GM19025 (cell line): ENCODE measurements at regions not wholly inside any gene's neighbourhood (a gene's known extent, or its start where the extent isn't known, plus 50 kb on each side); places are given as distances from the start of the nearest gene placed in this dataset.
A peak's percentile ranks its signal among the peaks of the same experiment; 100 is the strongest.
"Not testable (repeated sequence)": the region's sequence is repeated elsewhere in the genome, so short reads cannot be mapped to it uniquely, and the experiment has no call there.

Experiments
- ATAC-seq: cut with Tn5 transposase; IDR thresholded peaks from one replicate; pipeline ENCODE4 v1.9.1; 2021; ENCODE audit warnings: mild to moderate bottlenecking, low read depth, moderate library complexity; ENCODE audit not compliant: unreplicated experiment

DNA sequence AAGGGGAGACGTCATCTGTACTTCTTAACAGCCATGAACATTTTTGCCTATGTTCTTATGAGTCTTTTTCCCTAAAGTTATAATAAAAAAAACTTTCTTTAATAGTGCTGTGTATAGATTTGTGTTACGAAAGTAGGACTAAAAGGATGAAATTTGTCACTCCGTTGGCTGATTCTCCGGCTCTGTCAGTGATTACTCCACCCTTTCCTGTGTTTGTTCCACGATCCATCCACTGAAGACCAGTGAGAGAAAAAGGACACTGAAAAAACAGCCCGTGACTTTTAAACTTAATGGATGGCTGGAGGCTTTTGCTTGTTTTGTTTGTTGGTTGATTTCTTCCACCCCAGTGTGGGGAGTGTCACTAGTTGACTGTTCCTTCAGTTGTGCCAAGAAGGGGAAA lies 232.0 kb upstream of the NOX3 start:
- no peak for ATAC-seq

DNA sequence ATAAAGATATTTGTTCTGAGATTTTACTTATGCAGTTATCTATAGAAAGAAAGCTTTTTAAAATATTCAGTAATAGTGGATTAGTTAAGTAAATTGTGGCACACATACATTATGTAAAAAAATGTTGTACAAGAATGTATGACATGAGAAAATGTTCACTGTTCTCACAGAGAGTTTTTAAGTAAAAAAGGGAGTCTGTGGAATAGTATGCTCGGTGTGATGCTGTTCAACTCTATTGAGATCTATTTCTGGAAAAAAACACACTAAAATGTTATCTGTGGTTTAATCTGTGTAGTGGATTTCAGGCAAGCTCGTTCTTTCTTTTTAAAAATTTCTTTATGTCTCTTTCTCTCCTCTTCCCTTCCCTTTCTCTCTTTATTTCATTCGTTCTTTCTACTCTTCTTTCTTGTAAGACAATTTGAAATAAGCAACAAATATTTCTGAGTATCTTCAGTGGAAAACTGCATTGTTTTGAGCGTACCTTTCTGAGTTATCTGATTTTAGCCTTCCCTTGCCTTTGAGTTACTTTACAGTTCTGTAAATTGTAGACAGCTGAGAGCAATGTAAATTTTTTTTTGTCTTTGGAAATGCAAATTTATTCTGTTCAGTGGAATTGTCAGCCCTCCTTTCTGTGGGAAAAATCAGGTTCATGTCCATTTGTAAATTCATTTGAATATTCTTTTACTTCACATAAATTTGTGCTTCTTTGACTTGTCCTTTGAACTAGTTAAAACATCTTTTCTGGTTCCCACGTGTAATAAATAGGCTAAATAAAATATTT lies 229.0 kb upstream of the NOX3 start:
- ATAC-seq: no peak

DNA sequence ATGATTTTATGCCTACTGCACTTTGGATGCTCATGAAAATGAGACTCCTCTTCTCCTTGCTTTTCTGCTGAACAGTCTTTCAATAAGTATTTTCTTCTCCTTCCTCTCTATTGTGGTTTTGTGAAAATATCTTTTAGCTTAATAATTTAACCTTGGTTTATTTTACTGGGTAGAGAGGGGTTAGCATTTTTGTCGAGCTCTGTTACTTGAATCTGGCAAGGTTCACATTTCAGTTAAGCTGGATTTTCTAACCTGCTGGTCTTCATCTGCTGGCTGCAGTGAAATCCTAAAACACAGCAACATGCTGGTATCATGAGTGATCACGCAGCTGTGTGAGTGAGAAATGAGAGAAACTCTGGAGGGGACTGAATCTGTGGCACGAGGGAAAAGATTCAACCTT lies 222.7 kb upstream of the NOX3 start:
- ATAC-seq: no peak

DNA sequence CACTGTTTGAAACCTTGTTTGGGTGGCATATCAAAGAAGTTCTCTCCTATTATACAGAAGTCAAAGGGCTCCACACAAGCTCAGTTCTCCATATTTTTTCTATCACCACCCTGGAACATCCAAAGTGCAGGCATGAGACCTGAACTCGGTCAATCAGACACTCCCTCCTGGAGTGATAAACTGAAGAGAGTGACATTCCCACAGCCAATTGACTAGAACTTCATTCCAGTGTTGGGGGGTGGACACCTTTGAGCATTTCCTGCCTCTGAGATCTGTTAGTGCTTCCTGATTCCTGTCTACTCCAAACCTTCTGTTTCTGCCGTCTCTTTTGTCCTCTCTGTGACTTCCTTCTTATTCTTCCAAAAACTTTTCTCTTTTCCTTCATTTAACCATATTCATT lies 220.7 kb upstream of the NOX3 start:
- no peak for ATAC-seq

DNA sequence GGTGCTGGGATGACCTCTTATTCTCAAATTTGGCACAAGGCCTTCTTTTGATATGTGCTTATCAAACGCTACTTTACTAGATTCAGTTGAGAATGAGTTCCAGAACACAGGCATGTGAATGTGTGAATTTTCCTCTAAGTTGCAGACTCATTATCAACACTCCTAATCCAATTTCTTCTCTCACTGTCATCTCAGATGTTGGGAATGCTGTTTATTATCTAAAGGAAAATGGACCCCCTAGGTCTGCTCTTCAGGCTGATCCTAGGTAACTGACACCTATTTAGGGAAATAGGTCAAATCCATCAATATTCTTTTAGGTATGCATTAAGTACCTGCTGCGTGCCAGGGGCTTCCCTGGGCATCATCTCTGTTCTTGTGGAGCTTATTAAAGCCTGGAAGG lies 215.0 kb upstream of the NOX3 start:
- no peak for ATAC-seq

DNA sequence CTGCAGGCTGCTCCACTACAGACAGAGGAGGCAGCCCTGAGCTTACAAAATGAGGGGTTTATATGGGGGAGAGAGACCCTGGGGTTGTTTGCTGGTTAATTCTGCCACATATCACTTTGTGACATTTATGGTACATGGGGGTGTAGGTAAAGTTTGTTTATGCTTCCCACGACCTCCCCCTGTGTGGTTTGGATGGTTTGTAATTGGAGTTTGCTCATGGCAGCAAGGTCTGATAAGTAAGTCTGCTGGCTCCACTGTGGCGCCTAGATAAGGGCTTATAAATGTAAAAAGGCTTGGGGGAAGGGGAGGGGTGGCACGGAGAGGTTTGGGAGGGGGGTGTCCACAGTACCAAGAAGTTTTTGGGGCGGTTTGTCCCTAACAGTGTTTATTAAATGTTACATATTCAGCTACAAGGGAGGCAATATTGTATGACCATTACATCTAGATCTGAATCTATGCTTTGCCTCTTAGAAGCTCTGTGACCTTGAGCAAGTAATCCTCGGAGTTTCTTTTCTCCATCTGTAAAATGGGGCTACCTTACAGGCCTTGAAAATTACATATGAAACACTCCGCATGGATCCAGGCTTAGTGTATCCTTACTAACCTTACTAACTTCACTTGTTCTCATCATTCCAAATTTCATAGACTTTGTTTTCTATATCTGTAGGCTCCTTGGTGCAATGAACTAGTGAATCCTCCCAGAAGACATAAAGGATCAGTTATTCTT lies 204.8 kb upstream of the NOX3 start:
- ATAC-seq: no peak

DNA sequence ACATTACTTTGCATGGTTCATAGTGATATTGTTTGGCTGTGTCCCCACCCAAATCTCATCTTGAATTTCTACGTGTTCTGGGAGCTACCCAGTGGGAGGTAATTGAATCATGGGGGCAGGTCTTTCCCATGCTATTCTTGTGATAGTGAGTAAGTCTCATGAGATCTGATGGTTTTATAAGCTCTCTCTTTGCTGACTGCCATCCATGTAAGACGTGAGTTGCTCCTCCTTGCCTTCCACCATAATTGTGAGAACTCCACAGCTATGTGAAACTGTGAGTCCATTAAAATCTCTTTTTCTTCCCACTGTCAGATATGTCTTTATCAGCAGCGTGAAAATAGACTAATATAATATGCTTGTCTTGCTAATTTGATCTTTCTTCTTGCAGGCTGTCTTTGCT lies 200.4 kb upstream of the NOX3 start:
- no peak for ATAC-seq

DNA sequence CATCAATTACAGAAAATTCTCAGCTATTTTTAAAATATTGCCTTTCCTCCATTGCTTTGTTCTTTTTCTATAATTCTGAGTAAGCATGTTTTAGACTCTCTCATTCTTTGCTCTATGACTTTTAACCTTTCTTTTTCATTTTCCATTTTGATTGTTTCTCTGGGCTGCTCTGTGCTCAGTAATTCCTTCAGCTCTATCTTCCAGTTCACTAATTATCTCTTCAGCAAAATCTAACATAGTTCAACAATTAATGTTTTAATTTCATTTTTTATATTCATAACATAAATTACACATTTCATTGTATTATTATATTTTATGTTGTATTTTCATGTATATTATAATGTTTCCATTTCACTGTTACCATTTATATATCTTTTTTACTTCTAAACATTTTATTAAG lies 198.8 kb upstream of the NOX3 start:
- no peak for ATAC-seq

DNA sequence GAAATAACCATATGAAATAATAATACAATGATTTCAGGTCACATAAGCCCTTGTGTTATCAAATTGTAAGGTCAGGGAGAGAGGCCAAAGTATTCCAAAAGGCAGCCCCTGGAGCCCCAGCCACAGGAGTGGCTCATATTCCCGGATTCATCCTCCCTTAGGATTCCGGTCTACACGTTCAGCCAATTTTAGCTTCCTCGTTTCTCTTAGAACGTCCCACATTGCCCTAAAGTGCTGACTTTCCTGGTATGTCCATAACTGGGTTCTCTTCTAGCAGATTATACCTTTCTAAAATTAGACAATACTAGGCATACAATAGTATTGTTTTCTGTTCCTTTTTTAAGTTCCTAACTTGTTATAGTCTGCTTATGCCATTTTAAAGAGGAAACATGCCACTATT lies 192.7 kb upstream of the NOX3 start:
- no peak for ATAC-seq

DNA sequence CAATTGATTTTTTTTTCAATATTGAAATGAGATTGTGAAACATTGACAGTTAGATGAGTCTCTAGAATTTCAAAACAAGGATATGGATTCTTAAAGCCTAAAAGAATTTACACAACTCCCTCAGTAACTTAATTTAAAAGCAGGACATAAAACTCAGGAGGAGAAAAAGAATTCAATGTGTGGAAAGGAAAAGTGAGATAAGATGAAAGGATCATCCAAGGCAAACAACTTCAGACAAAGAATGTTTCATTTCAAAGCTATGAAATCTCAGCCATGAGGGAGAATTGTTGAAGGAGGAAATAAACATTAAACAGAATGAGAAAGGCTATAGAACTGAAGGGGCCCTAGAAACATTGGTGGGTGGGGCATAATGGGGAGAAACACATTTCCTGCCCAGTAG lies 191.7 kb upstream of the NOX3 start:
- no peak for ATAC-seq

DNA sequence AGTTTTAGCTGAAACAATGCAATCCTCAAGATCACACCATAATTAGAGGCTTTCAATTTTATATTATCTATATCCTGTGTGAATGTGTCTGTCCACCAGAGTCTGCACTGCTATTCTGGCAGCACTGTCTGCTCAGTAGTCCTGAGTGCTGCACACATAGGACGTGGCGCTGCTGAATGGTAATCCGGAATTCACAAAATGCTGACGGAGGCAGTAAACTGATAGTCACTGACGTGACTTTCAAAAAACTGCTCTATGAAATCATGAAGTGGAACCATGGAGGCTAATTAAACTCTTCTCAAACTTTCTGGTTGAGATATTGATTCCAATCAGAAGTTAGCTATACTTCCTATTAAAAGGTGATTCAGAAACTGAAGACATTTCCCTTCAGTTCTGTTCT lies 190.8 kb upstream of the NOX3 start:
- ATAC-seq: no peak

DNA sequence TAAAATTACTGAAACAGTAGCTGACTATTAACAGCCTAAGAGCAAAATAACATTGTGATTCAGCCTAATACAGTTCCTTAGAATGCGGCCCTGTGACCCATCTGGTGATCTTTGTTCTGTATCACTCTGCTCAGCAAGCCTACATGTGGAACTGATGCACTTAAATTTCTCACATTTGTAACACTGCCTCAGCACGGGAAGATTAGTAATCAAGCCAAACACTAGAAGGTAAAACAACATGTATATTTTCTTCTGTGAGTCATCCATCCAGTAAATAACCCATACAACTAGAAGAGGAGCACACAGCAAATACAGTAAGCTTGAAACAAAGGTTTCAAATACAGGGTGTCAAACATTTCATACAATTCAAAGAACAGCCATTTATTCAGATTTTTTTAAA lies 189.7 kb upstream of the NOX3 start:
- no peak for ATAC-seq

DNA sequence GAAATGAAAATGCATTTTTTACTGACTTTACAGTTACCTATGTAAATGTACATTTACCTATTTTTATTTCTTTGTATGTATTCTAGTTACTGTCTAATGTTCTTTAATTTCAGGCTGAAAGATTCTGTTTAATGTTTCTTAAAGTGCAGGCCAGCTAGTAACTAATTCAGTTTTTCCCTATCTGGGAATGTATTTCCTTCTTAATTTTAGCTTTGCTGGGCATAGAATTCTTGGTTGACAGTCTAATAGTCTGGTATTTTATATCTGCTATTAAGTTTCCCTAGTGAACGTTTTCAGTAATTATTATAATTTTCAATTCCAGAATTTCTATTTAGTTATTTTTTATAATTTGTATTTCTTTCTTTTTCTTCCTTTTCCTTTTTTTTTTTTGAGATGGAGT lies 186.0 kb upstream of the NOX3 start:
- no peak for ATAC-seq

DNA sequence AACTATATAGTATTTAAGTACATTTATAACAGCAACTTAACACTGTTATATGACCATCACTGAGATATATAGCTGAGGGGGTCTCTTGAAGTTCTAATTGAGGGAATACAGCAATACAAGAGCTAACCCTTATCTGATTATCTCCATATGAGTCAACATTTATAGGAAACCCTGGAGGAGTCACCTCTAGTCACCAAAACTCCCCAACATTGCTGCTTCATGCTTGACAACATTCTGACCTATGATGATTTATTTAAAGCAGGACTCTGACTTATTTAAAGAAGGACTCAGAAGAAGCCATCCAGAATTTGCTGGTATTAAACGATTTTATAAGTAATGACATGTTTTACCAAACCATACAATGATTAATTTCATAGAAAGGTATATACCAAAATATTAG lies 182.6 kb upstream of the NOX3 start:
- ATAC-seq: no peak

DNA sequence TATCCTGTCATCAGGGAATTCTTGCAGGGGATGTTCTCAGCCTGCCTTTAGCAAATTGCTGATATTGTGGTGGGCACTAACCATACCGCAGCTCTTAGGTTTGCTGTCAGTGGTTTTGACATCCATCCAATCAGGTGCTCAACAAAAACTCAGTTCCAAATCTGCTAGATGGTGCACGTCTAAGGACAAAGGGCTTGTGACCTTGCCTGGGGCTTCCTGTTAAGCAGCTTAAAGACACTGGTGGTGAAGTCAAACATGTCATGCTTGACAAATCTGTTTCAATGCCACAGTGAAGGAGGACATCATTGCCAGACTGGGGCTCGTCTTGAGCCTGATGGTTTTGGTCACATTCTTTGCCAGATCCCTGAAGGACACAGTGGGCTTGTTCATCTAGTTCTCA lies 179.8 kb upstream of the NOX3 start:
- ATAC-seq: no peak

DNA sequence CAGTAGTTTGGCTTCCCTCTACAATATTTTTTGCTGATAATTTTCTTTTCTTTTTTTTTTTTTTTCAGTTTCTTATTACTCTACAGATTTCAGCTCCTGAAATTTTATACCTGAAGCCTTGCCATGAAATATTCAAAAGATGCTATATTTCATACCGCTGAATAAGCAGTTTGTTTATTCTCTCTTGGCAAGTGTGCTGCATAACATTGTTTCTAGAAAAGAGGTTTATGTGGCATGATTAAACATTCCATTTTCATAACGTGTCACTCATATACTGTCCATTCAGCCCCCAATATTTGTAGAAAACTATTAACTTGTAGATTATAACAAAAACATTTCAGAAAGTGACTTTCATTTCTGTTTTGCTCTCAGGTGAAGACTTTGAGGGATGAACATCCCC lies 174.4 kb upstream of the NOX3 start:
- no peak for ATAC-seq

DNA sequence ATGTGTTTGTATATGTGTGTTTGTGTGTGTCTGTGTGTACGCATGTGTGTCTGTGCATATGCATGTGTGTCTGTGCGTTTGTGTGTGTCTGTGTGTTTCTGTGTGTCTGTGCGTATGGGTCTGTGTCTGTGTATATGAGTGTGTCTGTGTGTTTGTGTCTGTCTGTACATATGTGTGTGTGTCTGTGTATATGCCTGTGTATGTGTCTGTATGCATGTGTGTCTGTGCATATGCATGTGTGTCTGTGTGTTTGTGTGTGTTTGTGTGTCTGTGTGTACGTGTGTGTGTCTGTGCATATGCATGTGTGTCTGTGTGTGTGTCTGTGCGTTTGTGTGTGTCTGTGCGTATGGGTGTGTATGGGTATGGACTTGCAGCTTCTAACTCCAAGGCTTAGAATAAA lies 174.0 kb upstream of the NOX3 start:
- ATAC-seq: no peak

DNA sequence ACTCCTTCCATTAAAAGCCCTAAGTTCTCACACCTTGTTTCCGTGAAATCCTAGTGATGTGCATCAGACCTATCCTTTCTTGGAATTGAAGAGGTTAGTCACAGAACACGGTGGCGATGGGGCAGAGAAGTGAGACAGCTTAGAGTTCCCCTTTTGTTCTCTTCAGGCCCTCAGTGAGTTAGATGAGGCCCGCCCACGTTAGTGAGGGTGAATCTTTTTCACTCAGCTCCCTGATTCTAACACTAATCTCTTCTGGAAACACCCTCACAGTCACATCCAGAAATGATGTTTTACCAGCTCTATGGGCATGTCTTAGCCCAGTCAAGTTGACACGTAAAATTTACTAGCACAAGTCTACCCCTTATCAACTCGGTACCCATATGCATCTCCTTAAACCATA lies 172.7 kb upstream of the NOX3 start:
- ATAC-seq: peak; percentile 83

DNA sequence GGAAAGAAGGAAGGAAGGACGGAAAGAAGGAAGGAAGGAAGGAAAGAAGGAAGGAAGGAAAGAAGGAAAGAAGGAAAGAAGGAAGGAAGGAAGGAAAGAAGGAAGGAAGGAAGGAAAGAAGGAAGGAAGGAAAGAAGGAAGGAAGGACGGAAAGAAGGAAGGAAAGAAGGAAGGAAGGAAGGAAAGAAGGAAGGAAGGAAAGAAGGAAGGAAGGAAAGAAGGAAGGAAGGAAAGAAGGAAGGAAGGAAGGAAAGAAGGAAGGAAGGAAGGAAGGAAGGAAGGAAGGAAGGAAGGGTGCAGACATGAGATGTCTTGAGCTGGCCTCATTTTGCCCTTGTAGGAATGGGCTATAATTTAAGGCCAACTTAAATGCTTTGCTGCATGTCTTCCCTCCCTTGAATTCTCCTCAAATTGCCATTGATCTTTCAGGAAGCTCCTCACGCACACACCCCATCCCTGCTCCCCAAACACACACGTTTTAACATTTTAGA lies 172.1 kb upstream of the NOX3 start:
- not testable (repeated sequence) for ATAC-seq

DNA sequence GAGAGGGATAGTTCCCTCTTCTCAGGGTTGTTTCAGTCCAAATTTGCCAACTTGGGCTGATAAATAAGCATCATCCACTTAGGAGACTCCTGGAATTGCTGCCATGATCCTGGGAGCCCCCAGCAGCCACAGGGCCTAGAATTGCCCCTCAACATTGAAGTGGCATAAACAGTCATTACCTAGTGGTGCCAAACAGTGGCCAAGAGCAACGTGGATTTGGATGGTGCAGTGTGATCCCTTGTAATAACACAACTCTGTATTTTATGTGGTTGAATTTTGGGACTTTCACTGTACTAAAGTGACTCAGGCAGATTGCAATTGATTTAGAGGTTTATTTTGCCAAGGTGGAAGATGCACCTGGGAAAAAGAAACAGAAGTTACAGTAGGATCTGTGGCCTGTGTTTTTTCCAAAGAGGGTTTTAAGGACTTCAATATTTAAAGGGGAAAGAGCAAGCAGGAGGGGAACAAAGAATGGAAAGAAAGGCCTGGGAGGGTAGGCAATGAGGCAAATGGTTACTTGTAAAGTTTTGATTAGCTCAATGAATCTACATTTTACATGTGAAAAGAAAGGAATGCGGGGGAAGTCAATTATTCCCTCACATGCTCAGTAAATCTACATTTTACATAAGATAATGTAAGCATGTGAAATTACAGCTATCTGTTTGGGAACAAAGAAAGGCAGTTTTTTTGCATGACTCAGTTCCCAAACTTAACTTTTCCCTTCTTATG lies 168.0 kb upstream of the NOX3 start:
- no peak for ATAC-seq

DNA sequence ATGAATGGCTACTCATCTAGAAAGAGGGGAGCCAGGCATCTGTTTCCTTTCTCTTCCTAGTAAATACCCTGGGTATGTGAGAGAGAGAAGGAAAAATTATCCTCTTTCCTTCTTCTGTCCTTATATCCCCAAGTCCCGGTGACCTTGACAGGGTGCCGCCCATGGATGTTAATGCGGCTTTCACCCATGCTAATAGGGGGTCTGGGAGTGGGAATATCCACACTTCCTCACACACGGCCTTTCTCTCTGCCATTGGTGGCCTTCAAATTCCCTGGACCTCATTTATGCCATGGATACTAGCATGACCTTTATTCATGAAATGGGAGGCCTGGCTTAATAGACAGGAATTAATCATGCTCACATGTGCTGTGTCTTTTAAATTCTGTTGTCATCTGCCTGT lies 159.0 kb upstream of the NOX3 start:
- ATAC-seq: no peak
